Heart left ventricle (tissue), 16 donors: ENCODE measurements at regions not wholly inside any gene's neighbourhood (a gene's known extent, or its start where the extent isn't known, plus 50 kb on each side); places are given as distances from the start of the nearest gene placed in this dataset.

Experiments
- ATAC-seq, 4 donors: fragments of 200-7000 bp; cut with Tn5 transposase; one replicate each; pipeline ENCODE4 v1.9.1; 2020 to 2022; ENCODE audit warnings: moderate library complexity in 4 of 4, mild to moderate bottlenecking in 3 of 4, moderate number of reproducible peaks in 1 of 4
- DNase-seq, 5 donors: peaks; one replicate each; pipeline ENCODE4 v3.0.0-alpha.2; 2020
- H3K27ac ChIP-seq, 12 donors: fragments of 200-600 bp; sonication (generic) in 4 of 12; one replicate each; pipeline versions ENCODE4 v1.5.0 to v1.8.0; 2016 to 2022; ENCODE audit warnings: mild to moderate bottlenecking in 2 of 12
- H3K27me3 ChIP-seq, 9 donors: fragments of 200-600 bp; sonication (generic) in 2 of 9; one replicate each; pipeline versions ENCODE4 v1.5.1 to v1.8.0; 2016 to 2022; ENCODE audit warnings: mild to moderate bottlenecking in 3 of 9
- H3K36me3 ChIP-seq, 9 donors: fragments of 200-600 bp; sonication (generic) in 2 of 9; one replicate each; pipeline versions ENCODE4 v1.5.0 to v1.8.0; 2018 to 2022; ENCODE audit warnings: mild to moderate bottlenecking in 2 of 9
- H3K4me1 ChIP-seq, 12 donors: fragments of 200-600 bp; sonication (generic) in 4 of 12; one replicate each; pipeline versions ENCODE4 v1.5.0 to v1.8.0; 2016 to 2022; ENCODE audit warnings: mild to moderate bottlenecking in 3 of 12
- H3K4me3 ChIP-seq, 12 donors: fragments of 200-600 bp; sonication (generic) in 4 of 12; one replicate each; pipeline versions ENCODE4 v1.5.0 to v1.8.0; 2017 to 2022; ENCODE audit warnings: mild to moderate bottlenecking in 9 of 12, moderate library complexity in 4 of 12
- H3K9me3 ChIP-seq, 12 donors: fragments of 200-600 bp; sonication (generic) in 4 of 12; one replicate each; pipeline versions ENCODE4 v1.5.0 to v1.8.0; 2016 to 2022; ENCODE audit warnings: mild to moderate bottlenecking in 1 of 12
- CTCF ChIP-seq, 12 donors: fragments of 200-600 bp; sonication (generic) in 4 of 12; IDR thresholded peaks; one replicate each; pipeline versions ENCODE4 v1.5.0 to v1.8.0; 2018 to 2022; ENCODE audit warnings: antibody characterized with exemption in 12 of 12, mild to moderate bottlenecking in 5 of 12
- POLR2A ChIP-seq, 2 donors: fragments of 450-650 bp; IDR thresholded peaks; one replicate each; pipeline ENCODE4 v1.6.1; 2017; ENCODE audit warnings: antibody characterized with exemption in 2 of 2, mild to moderate bottlenecking in 2 of 2, moderate library complexity in 2 of 2
- WGBS, 4 donors: extraction: QIAGEN DNeasy Blood & Tissue Kit in 2 of 4; methylation state at CpG; one replicate each; pipeline versions ENCODE4 v1.1.5 to v1.1.7; 2013 to 2018; 5-methylcytosine and 5-hydroxymethylcytosine counted together
- intact Hi-C, 10 donors: fragments of 100-400 bp; cut with DNase I; formaldehyde crosslinking; loops; one replicate each; pipeline versions ENCODE4 v1.11.1 to v1.14.2; 2022
- donor health status: ischemic (EF 13 %, LVEDD 7.1; RV severe dilation, severe dysfunction).
- donor health status: healthy with polysubstance abuse.
- donor health status: DM: no; HTN: yes; CAD: no.
- donor health status: DM: no; HTN: no; CAD: no.
- donor health status: ischemic (EF 25% LVEDD 6.9; RV normal size, moderate dysfunction).
- donor health status: ischemic (EF 25% LVEDD 5.7; RV mildly dilated, moderate dysfunction).
- donor health status: healthy.
- donor health status: DM: yes; HTN: yes; CAD: no.
- donor health status: ischemic (EF 35%, LVEDD 5.7; RV mildly dilated, moderate dysfunction).
- donor health status: nonischemic (EF 11% LVEDD 7.7; RV severe dilation, severe dysfunction).
- donor health status: DM: yes; HTN: yes; CAD: no.
- donor health status: PGD.
- donor health status: ischemic (EF 29% LVEDD 5.4; RV normal size, mild dysfunction).
- donor health status: nonischemic (EF 23%, LVEDD 6.1; RV moderate dilation, normal function).

- Histone ChIP-seq H3K4me1 (no peaks in the 10 kb centered on the region), H3K27me3 (no peaks in the 10 kb centered on the region), H3K4me3 (no peak overlapping the region), H3K9me3 (no peaks in the 10 kb centered on the region), H3K36me3 (no peaks in the 10 kb centered on the region), H3K27ac (no peak overlapping the region)
- 89 to 93% (median 90%) methylated on average over 9 to 10 of the region's 10 CpGs for WGBS, 4 donors
- DNase-seq: no peak
- intact Hi-C loops: loop anchor here in 1 of 10 donors (10.0 kb wide), 1 partner anchor 60 kb away; no protein-coding TSS in a partner anchor
- TF ChIP-seq CTCF (IDR thresholded peaks at IDR 0.05): no peak
- TF ChIP-seq POLR2A (IDR thresholded peaks at IDR 0.05): no peak
- ATAC-seq: no peak
These were observed 205.5 kb upstream of the NSMCE3 start for GRCh38 chr15:29475096-29475495.

- intact Hi-C loops: loop anchor here in 1 of 10 donors (10.0 kb wide), 1 partner anchor 59 kb away; no protein-coding TSS in a partner anchor
- H3K9me3 ChIP-seq: no peaks in the 10 kb centered on the region
- no peak overlapping the region for H3K27ac ChIP-seq
- no peak for DNase-seq
- no peak for ATAC-seq
- no peak overlapping the region for H3K4me3 ChIP-seq
- no peaks in the 10 kb centered on the region for H3K27me3 ChIP-seq
- TF ChIP-seq POLR2A (IDR thresholded peaks at IDR 0.05) (no peak), CTCF (IDR thresholded peaks at IDR 0.05) (no peak)
- H3K36me3 ChIP-seq: no peaks in the 10 kb centered on the region
- no peaks in the 10 kb centered on the region for H3K4me1 ChIP-seq
- 90 to 94% (median 92%) methylated on average over 9 to 17 of the region's 17 CpGs for WGBS, 4 donors
These were observed 204.0 kb upstream of the NSMCE3 start for GRCh38 chr15:29473621-29474105.

GRCh38 chr15:29472901-29473445 lies 203.4 kb upstream of the NSMCE3 start:
- H3K27ac ChIP-seq: no peak overlapping the region
- no peak for TF ChIP-seq POLR2A (IDR thresholded peaks at IDR 0.05)
- no peak for TF ChIP-seq CTCF (IDR thresholded peaks at IDR 0.05)
- DNase-seq (no peak), ATAC-seq (no peak)
- WGBS, 4 donors: 84 to 97% (median 87%) methylated on average over 4 of the region's 4 CpGs
- H3K9me3 ChIP-seq: no peaks in the 10 kb centered on the region
- H3K36me3 ChIP-seq: no peaks in the 10 kb centered on the region
- no peak overlapping the region for H3K4me3 ChIP-seq
- no peaks in the 10 kb centered on the region for H3K4me1 ChIP-seq
- intact Hi-C loops: loop anchor here in 1 of 10 donors (10.0 kb wide), 1 partner anchor 58 kb away; no protein-coding TSS in a partner anchor
- H3K27me3 ChIP-seq: no peaks in the 10 kb centered on the region

- intact Hi-C loops: loop anchor here in 1 of 10 donors (10.0 kb wide), 1 partner anchor 57 kb away; no protein-coding TSS in a partner anchor
- H3K27me3 ChIP-seq: no peaks in the 10 kb centered on the region
- ATAC-seq (no peak), DNase-seq (no peak)
- WGBS, 4 donors: 79 to 87% (median 86%) methylated on average over 4 of the region's 4 CpGs
- no peak overlapping the region for H3K27ac ChIP-seq
- TF ChIP-seq POLR2A (IDR thresholded peaks at IDR 0.05) (no peak), CTCF (IDR thresholded peaks at IDR 0.05) (no peak)
- no peaks in the 10 kb centered on the region for H3K4me1 ChIP-seq
- no peaks in the 10 kb centered on the region for H3K36me3 ChIP-seq
- H3K9me3 ChIP-seq: no peaks in the 10 kb centered on the region
- no peak overlapping the region for H3K4me3 ChIP-seq
These were observed 202.1 kb upstream of the NSMCE3 start for GRCh38 chr15:29471757-29472156.
